PFSK-1 (cell line): ENCODE measurements at regions not wholly inside any gene's neighbourhood (a gene's known extent, or its start where the extent isn't known, plus 50 kb on each side); places are given as distances from the start of the nearest gene placed in this dataset.

Experiments used
- SIN3A ChIP-seq: IDR thresholded peaks from 2 replicates; pipeline ENCODE4 v1.6.1; 2012; ENCODE audit warnings: mild to moderate bottlenecking, low read length, moderate library complexity, borderline replicate concordance; ENCODE audit not compliant: insufficient read depth
- TAF1 ChIP-seq: IDR thresholded peaks from 2 replicates; pipeline ENCODE4 v1.6.1; 2012; ENCODE audit warnings: low read length, control low read depth, borderline replicate concordance; ENCODE audit not compliant: insufficient read depth
- TF ChIP-seq, protein P1 (sequence below), 2 experiments: IDR thresholded peaks; 2 replicates each; pipeline versions ENCODE4 v1.6.1 to v1.8.0; 2011 to 2012; ENCODE audit warnings: low read depth in 2 of 2, low read length in 2 of 2, control low read depth in 1 of 2, inconsistent platforms in 1 of 2, mild to moderate bottlenecking in 1 of 2, moderate library complexity in 1 of 2; ENCODE audit not compliant: insufficient read depth in 1 of 2

DNA sequence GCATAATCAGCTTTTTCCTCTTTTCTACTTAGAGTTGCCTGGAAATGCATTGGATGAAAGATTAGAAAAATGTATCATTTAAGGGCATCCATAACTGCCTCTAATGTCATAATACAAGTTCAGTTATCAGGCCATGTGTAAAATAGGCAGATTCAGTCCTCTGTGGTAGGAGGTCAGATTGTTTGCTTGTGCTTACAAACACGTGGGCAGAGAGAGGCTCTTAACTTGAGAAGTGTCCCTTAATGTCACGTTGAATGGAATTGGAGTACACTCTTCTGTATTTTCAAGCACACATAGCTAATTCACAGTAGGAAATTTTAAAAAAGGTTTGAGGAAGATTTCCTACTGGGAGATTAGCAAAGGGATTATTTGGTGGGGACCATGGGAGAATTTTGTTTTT lies 359.8 kb upstream of the MTPN start:
- TF ChIP-seq, protein P1, sequence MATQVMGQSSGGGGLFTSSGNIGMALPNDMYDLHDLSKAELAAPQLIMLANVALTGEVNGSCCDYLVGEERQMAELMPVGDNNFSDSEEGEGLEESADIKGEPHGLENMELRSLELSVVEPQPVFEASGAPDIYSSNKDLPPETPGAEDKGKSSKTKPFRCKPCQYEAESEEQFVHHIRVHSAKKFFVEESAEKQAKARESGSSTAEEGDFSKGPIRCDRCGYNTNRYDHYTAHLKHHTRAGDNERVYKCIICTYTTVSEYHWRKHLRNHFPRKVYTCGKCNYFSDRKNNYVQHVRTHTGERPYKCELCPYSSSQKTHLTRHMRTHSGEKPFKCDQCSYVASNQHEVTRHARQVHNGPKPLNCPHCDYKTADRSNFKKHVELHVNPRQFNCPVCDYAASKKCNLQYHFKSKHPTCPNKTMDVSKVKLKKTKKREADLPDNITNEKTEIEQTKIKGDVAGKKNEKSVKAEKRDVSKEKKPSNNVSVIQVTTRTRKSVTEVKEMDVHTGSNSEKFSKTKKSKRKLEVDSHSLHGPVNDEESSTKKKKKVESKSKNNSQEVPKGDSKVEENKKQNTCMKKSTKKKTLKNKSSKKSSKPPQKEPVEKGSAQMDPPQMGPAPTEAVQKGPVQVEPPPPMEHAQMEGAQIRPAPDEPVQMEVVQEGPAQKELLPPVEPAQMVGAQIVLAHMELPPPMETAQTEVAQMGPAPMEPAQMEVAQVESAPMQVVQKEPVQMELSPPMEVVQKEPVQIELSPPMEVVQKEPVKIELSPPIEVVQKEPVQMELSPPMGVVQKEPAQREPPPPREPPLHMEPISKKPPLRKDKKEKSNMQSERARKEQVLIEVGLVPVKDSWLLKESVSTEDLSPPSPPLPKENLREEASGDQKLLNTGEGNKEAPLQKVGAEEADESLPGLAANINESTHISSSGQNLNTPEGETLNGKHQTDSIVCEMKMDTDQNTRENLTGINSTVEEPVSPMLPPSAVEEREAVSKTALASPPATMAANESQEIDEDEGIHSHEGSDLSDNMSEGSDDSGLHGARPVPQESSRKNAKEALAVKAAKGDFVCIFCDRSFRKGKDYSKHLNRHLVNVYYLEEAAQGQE (IDR thresholded peaks at IDR 0.05; ENCODE audit: insufficient read depth in 1 of 2, low read depth in 2 of 2, low read length in 2 of 2): no peak
- TF ChIP-seq TAF1 (no peak), SIN3A (no peak)
